Immature natural killer cell (primary cell): ENCODE measurements at regions not wholly inside any gene's neighbourhood (a gene's known extent, or its start where the extent isn't known, plus 50 kb on each side); places are given as distances from the start of the nearest gene placed in this dataset.

Experiments
- DNase-seq, 3 donors: peaks; one replicate each; pipeline ENCODE4 v3.0.0; 2022; ENCODE audit warnings: mixed read lengths in 1 of 3
- H3K27ac Mint-ChIP-seq, 6 donors: one replicate each; pipeline ENCODE4 v1.8.0; 2020; ENCODE audit warnings: mixed read lengths in 6 of 6, mild to moderate bottlenecking in 5 of 6, inconsistent platforms in 4 of 6, moderate library complexity in 3 of 6
- H3K27me3 Mint-ChIP-seq, 3 donors: one replicate each; pipeline ENCODE4 v1.8.0; 2020 to 2021; ENCODE audit warnings: low read depth in 3 of 3, mild to moderate bottlenecking in 3 of 3, mixed read lengths in 3 of 3, moderate library complexity in 3 of 3, inconsistent platforms in 1 of 3
- H3K36me3 Mint-ChIP-seq, 3 donors: one replicate each; pipeline ENCODE4 v1.8.0; 2020; ENCODE audit warnings: mixed read lengths in 3 of 3, inconsistent platforms in 2 of 3, mild to moderate bottlenecking in 2 of 3
- H3K4me1 Mint-ChIP-seq, 2 donors: one replicate each; pipeline ENCODE4 v1.8.0; 2020; ENCODE audit warnings: inconsistent platforms in 2 of 2, mild to moderate bottlenecking in 2 of 2, mixed read lengths in 2 of 2, moderate library complexity in 1 of 2
- H3K4me3 Mint-ChIP-seq, 5 donors: one replicate each; pipeline ENCODE4 v1.8.0; 2020; ENCODE audit warnings: mild to moderate bottlenecking in 5 of 5, mixed read lengths in 5 of 5, inconsistent platforms in 3 of 5, moderate library complexity in 3 of 5
- H3K9me3 Mint-ChIP-seq, 6 donors: one replicate each; pipeline ENCODE4 v1.8.0; 2020; ENCODE audit warnings: mild to moderate bottlenecking in 6 of 6, mixed read lengths in 6 of 6, inconsistent platforms in 4 of 6, moderate library complexity in 3 of 6

DNA sequence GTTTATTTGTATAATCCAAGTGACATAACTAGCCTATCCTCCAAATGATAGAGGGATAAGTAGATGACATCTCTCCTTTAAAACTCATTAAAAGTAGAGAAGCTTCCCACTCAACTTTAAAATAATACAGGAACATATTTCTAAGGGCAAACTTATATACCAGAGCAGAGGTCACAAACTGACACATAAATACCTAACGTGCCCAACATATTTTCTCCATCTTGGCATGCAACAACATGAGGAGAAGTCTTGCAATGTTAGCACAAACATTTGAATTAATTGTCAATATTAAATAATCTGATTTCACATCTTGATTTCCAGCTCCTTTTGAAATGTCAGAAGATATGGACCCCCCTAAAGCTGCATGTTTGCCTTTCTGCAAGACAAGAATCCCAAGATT lies 335.0 kb downstream of the DEPDC1B start:
- H3K9me3 Mint-ChIP-seq = peaks cover 0 to 5% (median 3%) of the 10 kb centered on the region in 6 donors
- peaks cover 0 to 4% (median 2%) of the 10 kb centered on the region in 3 donors for H3K27me3 Mint-ChIP-seq
- no peaks in the 10 kb centered on the region for H3K4me1 Mint-ChIP-seq
- DNase-seq = no peak
- H3K4me3 Mint-ChIP-seq = no peak overlapping the region
- no peak overlapping the region for H3K27ac Mint-ChIP-seq
- no peaks in the 10 kb centered on the region for H3K36me3 Mint-ChIP-seq

DNA sequence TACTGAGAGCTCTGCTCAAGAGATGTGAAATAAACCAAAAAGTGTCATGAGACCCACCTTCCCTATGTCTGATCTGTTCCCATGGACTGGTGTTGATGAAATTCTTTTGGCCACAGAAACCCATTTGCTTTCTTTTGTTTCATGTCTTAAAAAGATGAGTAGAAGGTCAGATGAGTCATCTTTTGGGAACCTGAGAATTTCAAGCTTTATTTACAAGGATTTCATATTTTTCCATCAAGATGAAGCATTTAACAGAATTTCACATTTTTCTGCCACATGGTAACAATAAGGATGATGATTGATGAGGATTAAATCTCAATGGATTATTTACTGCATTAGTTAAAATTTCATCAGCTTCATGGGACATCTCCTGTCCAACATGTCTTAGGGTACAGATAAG lies 337.8 kb downstream of the DEPDC1B start:
- H3K4me3 Mint-ChIP-seq = no peak overlapping the region
- no peak for DNase-seq
- H3K4me1 Mint-ChIP-seq = no peaks in the 10 kb centered on the region
- peaks cover 0 to 8% (median 1%) of the 10 kb centered on the region in 6 donors for H3K9me3 Mint-ChIP-seq
- peaks cover 0 to 4% (median 2%) of the 10 kb centered on the region in 3 donors for H3K27me3 Mint-ChIP-seq
- no peak overlapping the region for H3K27ac Mint-ChIP-seq
- H3K36me3 Mint-ChIP-seq = no peaks in the 10 kb centered on the region

DNA sequence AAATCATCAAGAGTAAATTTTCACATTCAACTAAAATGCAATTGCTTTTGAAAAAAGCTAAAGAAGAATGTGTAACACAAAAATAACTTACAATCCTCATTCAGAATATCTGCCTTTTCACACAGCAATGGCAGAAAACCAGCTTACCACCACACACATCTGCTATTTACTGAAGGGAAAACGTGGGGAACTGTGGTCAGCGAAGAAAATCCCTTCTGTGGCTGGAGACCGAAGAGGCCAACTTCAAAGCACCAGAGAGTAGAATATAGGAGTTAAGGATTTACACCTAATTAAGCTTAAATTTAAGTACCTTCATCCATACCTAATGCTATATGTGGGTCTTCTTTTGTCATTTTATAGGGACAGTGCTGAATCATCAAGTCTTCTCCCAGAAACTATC lies 339.6 kb downstream of the DEPDC1B start:
- Mint-ChIP-seq H3K4me1 (no peaks in the 10 kb centered on the region), H3K9me3 (peaks cover 0 to 11% (median 0%) of the 10 kb centered on the region in 6 donors), H3K27me3 (peaks cover 0 to 1% (median 1%) of the 10 kb centered on the region in 3 donors), H3K27ac (no peak overlapping the region), H3K4me3 (no peak overlapping the region), H3K36me3 (no peaks in the 10 kb centered on the region)
- DNase-seq = no peak

DNA sequence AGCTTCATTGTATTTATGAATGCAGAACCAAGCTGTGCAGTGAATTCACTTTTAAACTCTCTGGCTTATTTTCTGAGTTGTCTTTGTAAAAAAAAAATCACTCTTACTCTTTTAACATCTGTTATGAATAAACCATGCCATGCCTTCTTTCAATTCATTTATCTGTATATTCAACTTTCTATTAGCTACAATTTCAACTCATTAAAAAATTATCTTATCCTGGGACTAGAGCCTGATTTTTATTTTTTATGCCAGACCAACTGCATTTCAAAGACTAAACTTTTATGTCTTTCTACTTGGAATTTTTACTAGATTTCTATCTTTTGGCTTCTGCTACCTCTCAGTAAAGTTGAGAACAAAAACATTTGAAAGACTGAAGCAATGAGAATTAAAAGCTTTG lies 342.7 kb downstream of the DEPDC1B start:
- peaks cover 0 to 1% (median 0%) of the 10 kb centered on the region in 3 donors for H3K27me3 Mint-ChIP-seq
- DNase-seq = no peak
- H3K36me3 Mint-ChIP-seq = no peaks in the 10 kb centered on the region
- H3K9me3 Mint-ChIP-seq = peaks cover 0 to 6% (median 1%) of the 10 kb centered on the region in 6 donors
- H3K4me1 Mint-ChIP-seq = no peaks in the 10 kb centered on the region
- no peak overlapping the region for H3K27ac Mint-ChIP-seq
- no peak overlapping the region for H3K4me3 Mint-ChIP-seq

DNA sequence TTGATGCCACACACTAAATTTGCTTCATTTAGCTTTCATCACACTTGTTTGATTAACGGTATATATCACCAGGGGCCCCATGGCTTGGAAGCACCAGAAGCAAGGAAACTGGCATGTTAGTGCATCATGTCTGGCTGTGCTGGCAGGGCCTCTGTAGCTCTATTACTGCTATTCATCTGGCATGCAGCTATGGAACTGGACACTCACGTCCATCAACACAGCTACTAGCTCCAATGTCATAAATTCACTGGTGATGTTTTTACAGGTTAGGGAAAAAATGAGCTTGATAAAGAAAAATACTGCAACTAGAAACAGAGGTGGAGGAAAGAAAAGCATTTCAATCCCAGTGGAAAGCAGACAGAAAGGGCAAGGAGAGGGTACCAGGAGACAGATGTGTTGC lies 343.2 kb downstream of the DEPDC1B start:
- no peak for DNase-seq
- H3K27ac Mint-ChIP-seq = no peak overlapping the region

DNA sequence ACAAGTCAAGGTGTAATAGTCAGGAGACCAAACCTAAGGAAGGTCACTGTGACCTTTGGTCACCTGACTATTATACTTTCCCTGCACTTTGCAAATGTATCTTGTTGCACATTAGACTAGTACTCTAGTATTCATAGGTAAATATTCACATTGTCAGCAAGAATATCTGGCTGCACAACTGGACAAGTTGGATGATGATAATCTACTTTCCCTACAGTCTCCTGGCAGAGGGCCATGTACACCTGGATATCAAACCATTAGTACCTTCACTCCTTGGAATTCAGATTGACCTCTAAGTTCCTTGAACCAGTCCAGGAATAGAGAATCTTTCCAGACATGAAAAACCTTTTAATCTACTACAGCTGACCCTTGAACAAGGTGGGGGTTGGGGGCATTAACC lies 344.8 kb downstream of the DEPDC1B start:
- Mint-ChIP-seq H3K4me1 (no peaks in the 10 kb centered on the region), H3K27ac (no peak overlapping the region), H3K27me3 (peaks cover 0 to 1% (median 0%) of the 10 kb centered on the region in 3 donors), H3K9me3 (peaks cover 0 to 7% (median 1%) of the 10 kb centered on the region in 6 donors), H3K36me3 (no peaks in the 10 kb centered on the region), H3K4me3 (no peak overlapping the region)
- DNase-seq = no peak

More for the DNA sequence above, 343.2 kb downstream of the DEPDC1B start:
- Mint-ChIP-seq H3K9me3 (peaks cover 0 to 7% (median 1%) of the 10 kb centered on the region in 6 donors), H3K4me3 (no peak overlapping the region), H3K4me1 (no peaks in the 10 kb centered on the region), H3K36me3 (no peaks in the 10 kb centered on the region), H3K27me3 (peaks cover 0 to 1% (median 0%) of the 10 kb centered on the region in 3 donors)

DNA sequence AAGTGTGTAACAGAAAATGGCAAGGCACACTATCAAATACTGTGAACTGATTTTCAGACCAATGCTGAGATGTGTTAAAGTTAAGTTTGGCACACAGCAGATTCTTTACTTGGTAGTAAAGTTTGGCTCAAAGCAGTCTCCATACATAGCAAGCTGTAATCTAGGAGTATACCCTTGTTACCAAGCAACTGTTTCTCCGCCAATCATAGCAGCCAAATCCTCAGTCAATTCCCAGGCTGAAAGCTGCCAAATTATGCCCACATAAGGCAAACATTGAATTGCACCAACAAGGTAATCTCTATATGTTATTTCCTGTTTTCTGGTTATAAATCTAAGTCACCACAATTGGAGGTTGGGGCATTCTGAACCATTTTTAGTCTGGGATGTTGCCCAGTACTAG lies 345.7 kb downstream of the DEPDC1B start:
- Mint-ChIP-seq H3K27ac (no peak overlapping the region), H3K4me3 (no peak overlapping the region), H3K4me1 (no peaks in the 10 kb centered on the region), H3K9me3 (peaks cover 0 to 7% (median 1%) of the 10 kb centered on the region in 6 donors), H3K36me3 (no peaks in the 10 kb centered on the region), H3K27me3 (peaks cover 0 to 1% (median 0%) of the 10 kb centered on the region in 3 donors)
- no peak for DNase-seq

DNA sequence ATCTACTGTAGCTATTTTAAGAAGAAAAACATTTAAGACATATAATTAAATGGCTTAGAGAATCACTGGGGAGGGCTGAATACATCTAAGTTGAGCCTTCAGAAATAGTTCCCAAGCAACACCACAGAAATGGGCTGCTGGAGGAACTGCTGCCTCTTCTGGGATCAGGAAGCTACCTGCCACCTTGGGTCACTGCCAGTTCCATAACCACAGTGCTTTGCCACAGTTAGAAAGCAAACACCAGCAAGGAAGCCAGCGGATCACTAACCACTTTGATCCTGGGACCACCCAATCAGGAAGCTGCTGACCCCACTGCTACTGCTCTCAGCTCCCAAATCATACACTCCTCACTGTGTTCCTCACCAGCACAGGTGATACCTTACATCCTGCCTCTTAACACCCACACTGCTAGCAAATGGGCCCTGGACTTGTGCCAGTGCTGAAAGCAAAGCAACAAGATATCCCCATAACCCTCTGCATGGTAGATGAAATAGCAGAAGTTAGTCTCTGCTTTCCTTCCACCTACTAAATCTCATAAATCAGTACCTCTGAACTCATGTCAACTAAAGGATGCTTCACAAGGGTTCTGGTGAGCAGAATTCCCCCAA lies 346.9 kb downstream of the DEPDC1B start:
- H3K27me3 Mint-ChIP-seq = peaks cover 0 to 1% (median 0%) of the 10 kb centered on the region in 3 donors
- no peak overlapping the region for H3K27ac Mint-ChIP-seq
- DNase-seq = no peak
- H3K4me3 Mint-ChIP-seq = no peak overlapping the region
- peaks cover 0 to 7% (median 1%) of the 10 kb centered on the region in 6 donors for H3K9me3 Mint-ChIP-seq
- H3K36me3 Mint-ChIP-seq = no peaks in the 10 kb centered on the region
- no peaks in the 10 kb centered on the region for H3K4me1 Mint-ChIP-seq

DNA sequence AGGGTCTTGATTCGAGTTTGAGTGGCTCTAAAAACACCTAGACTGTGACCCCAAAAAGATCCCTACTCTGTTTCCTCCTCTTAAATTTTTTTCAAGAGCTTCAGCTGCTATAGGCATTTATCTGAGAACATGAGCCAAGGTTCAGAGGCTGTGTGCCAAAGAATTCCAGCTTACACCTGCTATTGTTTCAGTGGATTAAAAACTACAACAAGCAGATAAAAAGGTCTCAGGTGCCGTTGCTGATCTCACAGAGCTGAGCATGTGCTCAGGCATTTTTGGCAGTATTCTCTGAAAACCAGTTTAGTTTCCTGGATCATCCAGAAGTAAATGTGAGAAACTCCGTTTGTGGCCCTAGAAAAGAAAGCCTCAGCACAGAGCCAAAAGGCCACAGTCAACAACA lies 349.2 kb downstream of the DEPDC1B start:
- no peak overlapping the region for H3K27ac Mint-ChIP-seq
- H3K36me3 Mint-ChIP-seq = no peaks in the 10 kb centered on the region
- H3K4me1 Mint-ChIP-seq = no peaks in the 10 kb centered on the region
- no peak for DNase-seq
- peaks cover 0 to 6% (median 3%) of the 10 kb centered on the region in 6 donors for H3K9me3 Mint-ChIP-seq
- H3K27me3 Mint-ChIP-seq = no peaks in the 10 kb centered on the region
- H3K4me3 Mint-ChIP-seq = no peak overlapping the region

DNA sequence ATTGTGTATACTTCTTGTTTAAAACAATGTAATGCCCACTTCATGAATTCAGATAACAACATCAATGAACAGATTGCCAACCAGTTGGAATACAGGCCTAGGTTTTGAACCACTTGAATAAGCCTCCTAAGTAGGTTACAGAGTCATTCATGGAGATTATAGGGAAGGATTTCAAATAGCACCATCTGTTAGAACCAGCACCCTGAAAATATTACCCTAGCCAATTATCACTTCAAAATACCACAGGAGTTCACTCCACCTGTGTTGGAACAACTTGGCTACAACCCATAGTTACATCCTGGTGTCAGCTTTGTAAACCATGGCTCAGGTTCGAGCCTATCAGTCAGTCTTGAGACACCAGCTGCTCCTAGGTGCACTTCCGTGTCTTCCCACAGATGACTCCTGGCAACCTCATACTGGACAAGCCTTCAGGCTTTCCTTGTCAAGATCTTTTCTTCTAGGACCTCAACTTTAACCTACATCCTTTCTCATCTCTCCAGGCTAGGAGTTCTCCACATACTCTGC lies 350.0 kb downstream of the DEPDC1B start:
- no peak for DNase-seq
- Mint-ChIP-seq H3K4me1 (no peaks in the 10 kb centered on the region), H3K9me3 (peaks cover 0 to 6% (median 3%) of the 10 kb centered on the region in 6 donors), H3K4me3 (no peak overlapping the region), H3K36me3 (no peaks in the 10 kb centered on the region), H3K27me3 (no peaks in the 10 kb centered on the region), H3K27ac (no peak overlapping the region)

DNA sequence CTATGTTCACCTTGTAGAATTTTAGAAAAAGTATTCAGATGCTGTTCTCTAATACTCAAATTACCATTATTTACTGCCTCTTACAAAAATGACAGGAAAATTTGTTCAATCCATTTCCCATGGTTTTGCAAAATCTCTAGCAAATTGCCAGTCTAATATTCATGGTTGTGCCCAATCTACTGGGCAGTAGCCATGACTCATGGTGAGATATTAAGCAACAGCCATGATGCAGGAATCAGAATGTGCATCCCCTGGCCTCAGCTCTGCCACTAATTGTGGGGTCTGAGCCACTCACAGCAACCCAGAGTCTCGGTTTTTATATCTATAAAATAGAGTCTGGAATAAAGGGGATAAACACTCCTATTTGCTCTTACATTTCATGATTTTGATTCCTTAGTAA lies 353.6 kb downstream of the DEPDC1B start:
- Mint-ChIP-seq H3K27ac (no peak overlapping the region), H3K36me3 (no peaks in the 10 kb centered on the region), H3K9me3 (peaks cover 0 to 6% (median 2%) of the 10 kb centered on the region in 6 donors), H3K4me1 (no peaks in the 10 kb centered on the region), H3K27me3 (no peaks in the 10 kb centered on the region), H3K4me3 (no peak overlapping the region)
- no peak for DNase-seq

DNA sequence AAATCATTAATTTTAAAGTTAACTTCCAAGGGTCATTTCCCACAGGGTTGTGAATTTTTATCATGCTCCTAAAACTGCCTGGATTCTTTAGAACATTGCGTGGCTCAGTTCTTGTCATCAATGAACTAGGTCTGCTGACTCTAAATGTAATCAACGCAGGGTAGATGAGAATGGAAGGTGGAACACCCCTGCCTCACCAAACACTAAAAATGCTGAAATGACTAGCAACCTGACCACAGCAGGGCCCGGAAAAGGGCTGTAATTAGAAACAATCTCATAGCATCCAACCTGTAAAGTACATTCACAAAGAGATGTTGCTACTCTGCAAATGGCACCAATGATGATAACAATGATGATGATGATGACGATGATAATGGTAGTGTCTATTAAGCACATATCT lies 356.9 kb downstream of the DEPDC1B start:
- H3K27me3 Mint-ChIP-seq = no peaks in the 10 kb centered on the region
- no peaks in the 10 kb centered on the region for H3K4me1 Mint-ChIP-seq
- H3K36me3 Mint-ChIP-seq = no peaks in the 10 kb centered on the region
- peaks cover 2 to 6% (median 4%) of the 10 kb centered on the region in 6 donors for H3K9me3 Mint-ChIP-seq
- no peak overlapping the region for H3K4me3 Mint-ChIP-seq
- DNase-seq = no peak
- no peak overlapping the region for H3K27ac Mint-ChIP-seq

DNA sequence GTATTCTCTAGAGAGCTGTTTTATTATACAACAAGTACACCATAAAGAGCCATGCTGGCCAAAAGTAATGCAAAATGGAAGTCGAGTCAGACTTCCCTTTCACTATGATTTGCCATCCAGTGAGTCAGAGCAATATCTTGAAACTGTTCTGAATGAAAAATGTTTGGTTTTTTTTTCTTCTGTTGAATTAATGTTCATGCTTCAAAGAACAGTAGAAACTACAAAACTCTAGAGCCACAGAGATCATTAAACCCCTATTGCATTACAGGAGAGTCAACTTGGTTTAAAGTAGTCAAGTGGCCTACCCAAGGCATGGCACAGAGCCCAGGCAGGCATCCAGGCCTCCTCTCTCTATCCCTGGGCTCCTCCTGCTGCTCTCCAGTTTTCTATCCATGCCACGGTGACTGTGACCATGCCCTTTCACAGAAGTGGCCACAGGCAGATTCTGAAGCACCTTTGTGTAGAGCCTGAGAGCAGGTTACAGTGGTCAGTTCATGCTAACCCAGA lies 358.9 kb downstream of the DEPDC1B start:
- no peak for DNase-seq
- Mint-ChIP-seq H3K27ac (no peak overlapping the region), H3K4me1 (no peaks in the 10 kb centered on the region), H3K4me3 (no peak overlapping the region), H3K9me3 (peaks cover 0 to 14% (median 4%) of the 10 kb centered on the region in 6 donors), H3K27me3 (no peaks in the 10 kb centered on the region), H3K36me3 (no peaks in the 10 kb centered on the region)

DNA sequence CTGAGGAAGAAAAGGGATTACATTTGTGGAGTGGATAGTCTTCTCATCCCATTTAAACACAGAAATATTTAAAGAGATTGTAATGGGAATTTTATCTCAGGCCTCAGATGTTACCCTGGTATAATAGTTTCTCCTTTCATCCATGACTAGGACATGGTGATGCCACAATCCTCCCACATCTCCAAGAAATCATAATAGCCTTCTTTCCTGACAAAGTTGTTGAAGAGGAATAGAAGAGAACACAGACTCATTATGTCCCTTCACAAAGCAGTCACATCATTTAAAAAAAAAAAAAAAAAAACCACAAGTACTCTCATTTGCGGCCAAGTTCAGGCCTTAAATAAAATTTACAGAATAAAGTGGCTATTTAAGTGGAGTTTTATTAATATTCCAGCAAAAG lies 359.6 kb downstream of the DEPDC1B start:
- Mint-ChIP-seq H3K27ac (no peak overlapping the region), H3K4me3 (no peak overlapping the region), H3K9me3 (peaks cover 0 to 14% (median 4%) of the 10 kb centered on the region in 6 donors), H3K27me3 (no peaks in the 10 kb centered on the region), H3K36me3 (no peaks in the 10 kb centered on the region), H3K4me1 (no peaks in the 10 kb centered on the region)
- no peak for DNase-seq
